Posterior vena cava (tissue), 2 donors: ENCODE measurements at regions not wholly inside any gene's neighbourhood (a gene's known extent, or its start where the extent isn't known, plus 50 kb on each side); places are given as distances from the start of the nearest gene placed in this dataset.
A peak's percentile ranks its signal among the peaks of the same experiment; 100 is the strongest.
"Not testable (repeated sequence)": the region's sequence is repeated elsewhere in the genome, so short reads cannot be mapped to it uniquely, and the experiment has no call there.

Experiments
- DNase-seq: peaks from one replicate; pipeline ENCODE4 v3.0.0-alpha.2; 2020; ENCODE audit warnings: low spot score
- intact Hi-C, 2 donors: fragments of 100-400 bp; cut with DNase I; formaldehyde crosslinking; loops; one replicate each; pipeline versions ENCODE4 v1.14.1 to v1.14.2; 2022 to 2023
- donor health status: DM: yes; HTN: yes; CAD: no.
- donor health status: DM: yes; HTN: yes; CAD: no.

- no peak for DNase-seq
Measured at GRCh38 chr16:35192993-35193392, 1733.6 kb downstream of the TP53TG3F start.

GRCh38 chr16:35193956-35194355 is 1734.5 kb downstream of the TP53TG3F start:
- intact Hi-C loops: no loop called here
- DNase-seq: no peak

More at GRCh38 chr16:35192993-35193392, 1733.6 kb downstream of the TP53TG3F start:
- intact Hi-C loops: no loop called here

- DNase-seq: no peak
- intact Hi-C loops: no loop called here
Measured at GRCh38 chr16:35194681-35195080, 1735.3 kb downstream of the TP53TG3F start.

DNA sequence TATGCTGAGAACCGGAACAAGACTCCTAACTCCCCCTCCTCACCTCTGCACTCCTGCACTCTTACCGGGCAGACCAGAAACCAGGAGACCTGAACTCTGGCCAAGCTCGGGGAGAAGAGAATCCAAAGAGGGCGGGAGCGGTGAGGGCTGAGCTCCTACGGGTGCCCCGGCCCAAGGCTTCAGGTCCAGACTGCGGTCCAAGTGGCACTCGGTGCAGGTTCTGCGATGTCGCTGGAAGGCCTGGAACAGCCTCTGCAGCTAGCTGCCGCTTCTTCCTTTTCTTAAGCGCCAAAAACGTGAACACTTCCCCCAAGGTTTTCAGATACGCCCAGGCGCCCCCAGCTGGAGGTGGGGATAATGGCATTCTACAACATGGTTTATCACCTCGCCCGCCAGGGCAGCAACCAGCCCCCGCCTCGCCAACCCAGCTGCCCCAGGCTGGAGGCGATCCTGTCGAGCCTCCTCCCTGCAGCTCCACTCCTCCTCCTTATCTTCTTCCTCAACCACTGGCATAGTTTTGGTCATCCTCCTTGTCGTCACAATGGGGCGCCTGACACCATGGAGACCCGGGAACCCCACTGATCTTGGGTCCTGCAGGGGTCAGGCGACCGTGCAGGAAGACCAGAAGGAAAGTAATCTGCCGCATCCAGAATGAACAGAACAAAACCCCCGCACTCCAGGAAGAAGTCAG is 1735.9 kb downstream of the TP53TG3F start:
- DNase-seq: no peak
- intact Hi-C loops: no loop called here

- peak; percentile 63 for DNase-seq
- intact Hi-C loops: no loop called here
Measured at GRCh38 chr16:35195864-35196216, 1736.4 kb downstream of the TP53TG3F start.

DNA sequence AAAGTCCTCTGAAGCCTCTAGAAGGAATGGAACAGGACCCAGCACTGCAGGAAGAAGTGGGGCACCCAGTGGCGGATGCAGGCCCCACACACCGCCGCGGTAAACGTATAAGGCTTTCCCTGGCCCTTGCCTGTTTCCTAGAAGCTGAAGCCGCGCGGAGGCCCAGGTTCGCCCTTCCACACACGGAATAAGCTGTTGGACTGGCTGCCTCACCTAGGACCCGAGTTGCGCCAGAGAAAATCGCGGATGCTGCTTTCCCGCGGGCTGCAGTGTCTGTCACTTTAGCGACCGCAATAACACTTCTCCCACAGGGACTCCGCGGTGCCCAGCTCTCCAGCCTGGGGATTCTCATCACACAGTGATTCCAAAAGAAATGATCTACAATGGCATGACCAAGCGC is 1736.9 kb downstream of the TP53TG3F start:
- intact Hi-C loops: no loop called here
- DNase-seq: peak; percentile 62

- intact Hi-C loops: no loop called here
- no peak for DNase-seq
Measured at GRCh38 chr16:35197656-35198055, 1738.2 kb downstream of the TP53TG3F start.

- peak; percentile 67 for DNase-seq
Measured at GRCh38 chr16:35198223-35199199, 1739.1 kb downstream of the TP53TG3F start.

DNA sequence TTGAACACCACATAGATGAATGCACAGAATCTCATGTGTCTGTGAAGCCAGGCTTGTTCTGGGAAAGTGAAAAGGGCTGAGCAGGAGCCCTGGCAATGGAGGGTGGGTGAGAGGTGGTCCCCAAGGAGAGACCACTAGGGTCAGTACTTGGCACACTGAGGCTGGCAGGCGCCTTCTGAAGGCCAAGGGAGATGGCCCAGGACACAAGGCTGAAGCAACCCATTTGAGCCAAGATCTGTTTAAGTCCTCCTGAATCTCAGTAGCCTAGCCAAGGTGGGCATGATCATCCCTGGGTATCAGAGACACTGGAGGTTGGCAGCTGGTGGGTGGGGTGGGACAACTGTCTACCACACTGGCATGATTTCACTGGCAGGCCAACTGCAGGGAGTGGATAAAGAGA is 1741.2 kb downstream of the TP53TG3F start:
- DNase-seq: no peak
- intact Hi-C loops: no loop called here

More at GRCh38 chr16:35198223-35199199, 1739.1 kb downstream of the TP53TG3F start:
- intact Hi-C loops: no loop called here

GRCh38 chr16:35201151-35201550 is 1741.7 kb downstream of the TP53TG3F start:
- no peak for DNase-seq
- intact Hi-C loops: no loop called here

GRCh38 chr16:35203636-35204035 is 1744.2 kb downstream of the TP53TG3F start:
- intact Hi-C loops: no loop called here
- DNase-seq: peak; percentile 65

GRCh38 chr16:35207059-35207999 is 1747.9 kb downstream of the TP53TG3F start:
- intact Hi-C loops: no loop called here
- DNase-seq: no peak

GRCh38 chr16:35208001-35208935 is 1748.9 kb downstream of the TP53TG3F start:
- intact Hi-C loops: no loop called here
- no peak for DNase-seq

GRCh38 chr16:35210681-35211433 is 1751.4 kb downstream of the TP53TG3F start:
- no peak for DNase-seq
- intact Hi-C loops: no loop called here

GRCh38 chr16:35214840-35215239 is 1755.4 kb downstream of the TP53TG3F start:
- intact Hi-C loops: no loop called here
- DNase-seq: no peak

GRCh38 chr16:35215287-35215686 is 1755.9 kb downstream of the TP53TG3F start:
- intact Hi-C loops: no loop called here
- no peak for DNase-seq

DNA sequence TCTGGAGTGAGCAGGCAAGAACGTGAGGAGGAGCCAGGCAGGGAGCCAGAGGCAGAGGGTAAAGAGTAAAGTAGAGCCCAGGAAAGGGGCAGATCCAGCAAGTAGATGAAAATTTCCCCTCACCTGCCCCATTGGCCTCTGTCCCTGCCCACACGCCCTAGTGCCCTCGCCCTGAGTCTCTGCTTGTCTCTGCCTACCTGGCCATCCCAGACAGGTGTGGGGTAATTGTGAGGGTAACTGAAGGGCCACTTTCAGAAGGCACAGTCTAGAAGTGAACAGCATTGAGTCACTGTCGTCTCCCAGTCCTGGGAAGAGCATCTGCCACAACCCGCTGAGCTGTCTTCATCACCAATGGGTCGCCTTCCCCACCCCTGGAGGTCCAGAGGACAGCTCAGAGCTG is 1756.8 kb downstream of the TP53TG3F start:
- DNase-seq, intact Hi-C loops: not testable (repeated sequence)
